ENCODE measurements at regions not wholly inside any gene's neighbourhood (a gene's known extent, or its start where the extent isn't known, plus 50 kb on each side); places are given as distances from the start of the nearest gene placed in this dataset.

- Histone ChIP-seq H3K4me3 (ENCODE audit: low read length) (no peak overlapping the region), H3K9me3 (ENCODE audit: low read length) (no peaks in the 10 kb centered on the region), H3K4me1 (ENCODE audit: insufficient read depth, low read length) (no peaks in the 10 kb centered on the region), H3K27me3 (ENCODE audit: insufficient read depth, low read length) (no peaks in the 10 kb centered on the region), H3K36me3 (ENCODE audit: insufficient read depth, low read length) (no peaks in the 10 kb centered on the region), H2AFZ (ENCODE audit: low read depth, low read length) (no peak overlapping the region)
Observed at GRCh38 chr9:91094324-91095088, 267.2 kb downstream of the AUH start.

GRCh38 chr9:91098203-91098850 lies 263.4 kb downstream of the AUH start:
- Histone ChIP-seq H3K9me3 (ENCODE audit: low read length) (no peaks in the 10 kb centered on the region), H3K4me1 (ENCODE audit: insufficient read depth, low read length) (no peaks in the 10 kb centered on the region), H3K4me3 (ENCODE audit: low read length) (no peak overlapping the region), H3K27me3 (ENCODE audit: insufficient read depth, low read length) (no peaks in the 10 kb centered on the region), H2AFZ (ENCODE audit: low read depth, low read length) (no peak overlapping the region), H3K36me3 (ENCODE audit: insufficient read depth, low read length) (no peaks in the 10 kb centered on the region)

GRCh38 chr9:91099436-91099835 lies 262.3 kb downstream of the AUH start:
- H3K4me1 ChIP-seq (ENCODE audit: insufficient read depth, low read length) = no peaks in the 10 kb centered on the region
- H3K9me3 ChIP-seq (ENCODE audit: low read length) = no peaks in the 10 kb centered on the region
- H3K27me3 ChIP-seq (ENCODE audit: insufficient read depth, low read length) = no peaks in the 10 kb centered on the region
- H3K4me3 ChIP-seq (ENCODE audit: low read length) = no peak overlapping the region
- H3K36me3 ChIP-seq (ENCODE audit: insufficient read depth, low read length) = no peaks in the 10 kb centered on the region
- no peak overlapping the region for H2AFZ ChIP-seq (ENCODE audit: low read depth, low read length)

- Histone ChIP-seq H3K36me3 (ENCODE audit: insufficient read depth, low read length) (no peaks in the 10 kb centered on the region), H3K27me3 (ENCODE audit: insufficient read depth, low read length) (no peaks in the 10 kb centered on the region), H3K4me1 (ENCODE audit: insufficient read depth, low read length) (no peaks in the 10 kb centered on the region), H3K9me3 (ENCODE audit: low read length) (no peaks in the 10 kb centered on the region), H2AFZ (ENCODE audit: low read depth, low read length) (no peak overlapping the region), H3K4me3 (ENCODE audit: low read length) (no peak overlapping the region)
Observed at GRCh38 chr9:91100878-91101450, 260.8 kb downstream of the AUH start.

- Histone ChIP-seq H3K4me1 (ENCODE audit: insufficient read depth, low read length) (no peaks in the 10 kb centered on the region), H2AFZ (ENCODE audit: low read depth, low read length) (no peak overlapping the region), H3K36me3 (ENCODE audit: insufficient read depth, low read length) (no peaks in the 10 kb centered on the region), H3K9me3 (ENCODE audit: low read length) (no peaks in the 10 kb centered on the region), H3K27me3 (ENCODE audit: insufficient read depth, low read length) (no peaks in the 10 kb centered on the region), H3K4me3 (ENCODE audit: low read length) (no peak overlapping the region)
Observed at GRCh38 chr9:91101611-91102168, 260.0 kb downstream of the AUH start.

GRCh38 chr9:91102269-91102668 lies 259.4 kb downstream of the AUH start:
- Histone ChIP-seq H3K27me3 (ENCODE audit: insufficient read depth, low read length) (no peaks in the 10 kb centered on the region), H3K36me3 (ENCODE audit: insufficient read depth, low read length) (no peaks in the 10 kb centered on the region), H3K9me3 (ENCODE audit: low read length) (no peaks in the 10 kb centered on the region), H2AFZ (ENCODE audit: low read depth, low read length) (no peak overlapping the region), H3K4me1 (ENCODE audit: insufficient read depth, low read length) (no peaks in the 10 kb centered on the region), H3K4me3 (ENCODE audit: low read length) (no peak overlapping the region)

- no peaks in the 10 kb centered on the region for H3K36me3 ChIP-seq (ENCODE audit: insufficient read depth, low read length)
- no peak overlapping the region for H2AFZ ChIP-seq (ENCODE audit: low read depth, low read length)
- H3K9me3 ChIP-seq (ENCODE audit: low read length) = no peaks in the 10 kb centered on the region
- H3K27me3 ChIP-seq (ENCODE audit: insufficient read depth, low read length) = no peaks in the 10 kb centered on the region
- no peak overlapping the region for H3K4me3 ChIP-seq (ENCODE audit: low read length)
- no peaks in the 10 kb centered on the region for H3K4me1 ChIP-seq (ENCODE audit: insufficient read depth, low read length)
Observed at GRCh38 chr9:91103931-91104330, 257.8 kb downstream of the AUH start.

GRCh38 chr9:91106415-91107081 lies 255.2 kb downstream of the AUH start:
- Histone ChIP-seq H3K27me3 (ENCODE audit: insufficient read depth, low read length) (no peaks in the 10 kb centered on the region), H3K4me1 (ENCODE audit: insufficient read depth, low read length) (no peaks in the 10 kb centered on the region), H3K9me3 (ENCODE audit: low read length) (no peaks in the 10 kb centered on the region), H3K4me3 (ENCODE audit: low read length) (no peak overlapping the region), H3K36me3 (ENCODE audit: insufficient read depth, low read length) (no peaks in the 10 kb centered on the region), H2AFZ (ENCODE audit: low read depth, low read length) (no peak overlapping the region)

- Histone ChIP-seq H2AFZ (ENCODE audit: low read depth, low read length) (no peak overlapping the region), H3K9me3 (ENCODE audit: low read length) (no peaks in the 10 kb centered on the region), H3K4me3 (ENCODE audit: low read length) (no peak overlapping the region), H3K27me3 (ENCODE audit: insufficient read depth, low read length) (no peaks in the 10 kb centered on the region), H3K36me3 (ENCODE audit: insufficient read depth, low read length) (no peaks in the 10 kb centered on the region), H3K4me1 (ENCODE audit: insufficient read depth, low read length) (no peaks in the 10 kb centered on the region)
Observed at GRCh38 chr9:91111226-91111625, 250.5 kb downstream of the AUH start.

- H3K4me1 ChIP-seq (ENCODE audit: insufficient read depth, low read length) = no peaks in the 10 kb centered on the region
- H2AFZ ChIP-seq (ENCODE audit: low read depth, low read length) = no peak overlapping the region
- no peaks in the 10 kb centered on the region for H3K36me3 ChIP-seq (ENCODE audit: insufficient read depth, low read length)
- H3K4me3 ChIP-seq (ENCODE audit: low read length) = no peak overlapping the region
- no peaks in the 10 kb centered on the region for H3K9me3 ChIP-seq (ENCODE audit: low read length)
- no peaks in the 10 kb centered on the region for H3K27me3 ChIP-seq (ENCODE audit: insufficient read depth, low read length)
Observed at GRCh38 chr9:91111876-91112275, 249.8 kb downstream of the AUH start.

- Histone ChIP-seq H2AFZ (ENCODE audit: low read depth, low read length) (no peak overlapping the region), H3K27me3 (ENCODE audit: insufficient read depth, low read length) (no peaks in the 10 kb centered on the region), H3K4me1 (ENCODE audit: insufficient read depth, low read length) (no peaks in the 10 kb centered on the region), H3K36me3 (ENCODE audit: insufficient read depth, low read length) (no peaks in the 10 kb centered on the region), H3K9me3 (ENCODE audit: low read length) (no peaks in the 10 kb centered on the region), H3K4me3 (ENCODE audit: low read length) (no peak overlapping the region)
Observed at GRCh38 chr9:91113016-91113415, 248.7 kb downstream of the AUH start.

- H3K4me3 ChIP-seq (ENCODE audit: low read length) = no peak overlapping the region
- H3K36me3 ChIP-seq (ENCODE audit: insufficient read depth, low read length) = no peaks in the 10 kb centered on the region
- H3K9me3 ChIP-seq (ENCODE audit: low read length) = no peaks in the 10 kb centered on the region
- no peak overlapping the region for H2AFZ ChIP-seq (ENCODE audit: low read depth, low read length)
- no peaks in the 10 kb centered on the region for H3K4me1 ChIP-seq (ENCODE audit: insufficient read depth, low read length)
- no peaks in the 10 kb centered on the region for H3K27me3 ChIP-seq (ENCODE audit: insufficient read depth, low read length)
Observed at GRCh38 chr9:91114450-91114849, 247.3 kb downstream of the AUH start.

GRCh38 chr9:91116211-91116610 lies 245.5 kb downstream of the AUH start:
- H2AFZ ChIP-seq (ENCODE audit: low read depth, low read length) = no peak overlapping the region
- H3K4me1 ChIP-seq (ENCODE audit: insufficient read depth, low read length) = peaks cover 3% of the 10 kb centered on the region
- H3K9me3 ChIP-seq (ENCODE audit: low read length) = no peaks in the 10 kb centered on the region
- H3K27me3 ChIP-seq (ENCODE audit: insufficient read depth, low read length) = no peaks in the 10 kb centered on the region
- no peak overlapping the region for H3K4me3 ChIP-seq (ENCODE audit: low read length)
- no peaks in the 10 kb centered on the region for H3K36me3 ChIP-seq (ENCODE audit: insufficient read depth, low read length)
